ENCODE measurements at regions not wholly inside any gene's neighbourhood (a gene's known extent, or its start where the extent isn't known, plus 50 kb on each side); places are given as distances from the start of the nearest gene placed in this dataset.

GRCh38 chr7:26443751-26444150 lies 152.1 kb downstream of the SNX10 start:
- Mint-ChIP-seq H3K27me3 (ENCODE audit: insufficient read depth, low read depth) (peaks cover 3% of the 10 kb centered on the region), H3K27ac (no peak overlapping the region), H3K4me3 (no peak overlapping the region), H3K36me3 (peaks cover 7% of the 10 kb centered on the region), H3K9me3 (no peaks in the 10 kb centered on the region), H3K4me1 (peaks cover 60% of the 10 kb centered on the region)
- no peak overlapping the region for H3K4me3 ChIP-seq
- H2AFZ ChIP-seq (replicated peaks): no peak overlapping the region
- peaks cover 33% of the 10 kb centered on the region for H3K4me1 ChIP-seq
- no peak overlapping the region for H3K4me2 ChIP-seq
- H3K9ac ChIP-seq: no peak overlapping the region
- H4K20me1 ChIP-seq (ENCODE audit: low read depth): no peaks in the 10 kb centered on the region
- DNase-seq (ENCODE audit: low spot score): no peak
- peaks cover 29% of the 10 kb centered on the region for H3F3A ChIP-seq (ENCODE audit: low read depth)
- H3K27ac ChIP-seq: no peak overlapping the region
- no peaks in the 10 kb centered on the region for H3K27me3 ChIP-seq
- no peak for TF ChIP-seq EZH2phosphoT487 (IDR thresholded peaks at IDR 0.05)
- TF ChIP-seq EZH2 (IDR thresholded peaks at IDR 0.05): no peak
- TF ChIP-seq CTCF (IDR thresholded peaks at IDR 0.05): no peak
- no peaks in the 10 kb centered on the region for H3K9me3 ChIP-seq (ENCODE audit: low read depth)
- no peaks in the 10 kb centered on the region for H3K79me2 ChIP-seq (ENCODE audit: low read depth)
- no peaks in the 10 kb centered on the region for H3K36me3 ChIP-seq

- Mint-ChIP-seq H3K4me3 (no peak overlapping the region), H3K36me3 (peaks cover 7% of the 10 kb centered on the region), H3K9me3 (no peaks in the 10 kb centered on the region), H3K4me1 (peaks cover 53% of the 10 kb centered on the region), H3K27ac (no peak overlapping the region), H3K27me3 (ENCODE audit: insufficient read depth, low read depth) (peaks cover 3% of the 10 kb centered on the region)
- Histone ChIP-seq H3K27me3 (no peaks in the 10 kb centered on the region), H3K4me2 (no peak overlapping the region), H3K79me2 (ENCODE audit: low read depth) (no peaks in the 10 kb centered on the region), H3F3A (ENCODE audit: low read depth) (peaks cover 27% of the 10 kb centered on the region), H2AFZ (replicated peaks) (no peak overlapping the region), H3K9me3 (ENCODE audit: low read depth) (no peaks in the 10 kb centered on the region), H3K4me1 (peaks cover 27% of the 10 kb centered on the region), H3K4me3 (no peak overlapping the region), H3K9ac (no peak overlapping the region), H3K27ac (no peak overlapping the region), H4K20me1 (ENCODE audit: low read depth) (no peaks in the 10 kb centered on the region), H3K36me3 (no peaks in the 10 kb centered on the region)
- no peak for DNase-seq (ENCODE audit: low spot score)
- TF ChIP-seq EZH2 (IDR thresholded peaks at IDR 0.05) (no peak), EZH2phosphoT487 (IDR thresholded peaks at IDR 0.05) (no peak), CTCF (IDR thresholded peaks at IDR 0.05) (no peak)
Observed at GRCh38 chr7:26444555-26444954, 152.9 kb downstream of the SNX10 start.

GRCh38 chr7:26447116-26447515 lies 155.5 kb downstream of the SNX10 start:
- H3K79me2 ChIP-seq (ENCODE audit: low read depth): no peaks in the 10 kb centered on the region
- no peaks in the 10 kb centered on the region for H3K9me3 ChIP-seq (ENCODE audit: low read depth)
- H3K36me3 ChIP-seq: no peaks in the 10 kb centered on the region
- H3K27me3 ChIP-seq: no peaks in the 10 kb centered on the region
- peaks cover 2% of the 10 kb centered on the region for H3F3A ChIP-seq (ENCODE audit: low read depth)
- H3K4me1 Mint-ChIP-seq: peaks cover 40% of the 10 kb centered on the region
- no peak overlapping the region for H3K4me2 ChIP-seq
- no peak for DNase-seq (ENCODE audit: low spot score)
- H3K4me3 ChIP-seq: no peak overlapping the region
- H3K27me3 Mint-ChIP-seq (ENCODE audit: insufficient read depth, low read depth): no peaks in the 10 kb centered on the region
- H3K27ac ChIP-seq: no peak overlapping the region
- no peak overlapping the region for H2AFZ ChIP-seq (replicated peaks)
- no peak overlapping the region for H3K4me3 Mint-ChIP-seq
- peaks cover 7% of the 10 kb centered on the region for H3K36me3 Mint-ChIP-seq
- H3K9me3 Mint-ChIP-seq: no peaks in the 10 kb centered on the region
- H3K27ac Mint-ChIP-seq: no peak overlapping the region
- TF ChIP-seq EZH2 (IDR thresholded peaks at IDR 0.05) (no peak), EZH2phosphoT487 (IDR thresholded peaks at IDR 0.05) (no peak), CTCF (IDR thresholded peaks at IDR 0.05) (no peak)
- no peak overlapping the region for H3K9ac ChIP-seq
- H4K20me1 ChIP-seq (ENCODE audit: low read depth): no peaks in the 10 kb centered on the region
- H3K4me1 ChIP-seq: peaks cover 10% of the 10 kb centered on the region

Data from neural progenitor cell (in vitro differentiated cells).